Tongue (tissue), 1 donor: ENCODE measurements at regions not wholly inside any gene's neighbourhood (a gene's known extent, or its start where the extent isn't known, plus 50 kb on each side); places are given as distances from the start of the nearest gene placed in this dataset.

Experiments
- DNase-seq: peaks from one replicate; pipeline ENCODE4 v3.0.0-alpha.2; 2015

DNA sequence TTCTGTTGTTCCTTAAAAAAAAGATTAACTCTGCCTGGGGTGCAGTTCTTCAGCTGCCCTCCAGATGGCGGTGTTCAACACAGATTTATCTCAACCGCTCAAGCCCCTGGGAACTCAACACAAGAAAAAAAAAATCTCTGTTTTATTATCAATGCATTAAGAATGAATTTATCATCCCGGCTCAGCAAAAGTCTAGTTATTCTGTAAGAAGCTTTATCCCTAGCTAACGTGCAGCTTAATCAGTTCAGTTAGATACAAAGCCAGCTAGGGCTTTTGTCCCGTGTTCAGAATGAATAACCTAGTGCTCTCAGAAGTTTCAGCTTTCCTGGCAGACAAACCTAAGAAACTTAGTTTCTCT is 475.9 kb upstream of the CCL2 start:
- DNase-seq, result peak; percentile 82

DNA sequence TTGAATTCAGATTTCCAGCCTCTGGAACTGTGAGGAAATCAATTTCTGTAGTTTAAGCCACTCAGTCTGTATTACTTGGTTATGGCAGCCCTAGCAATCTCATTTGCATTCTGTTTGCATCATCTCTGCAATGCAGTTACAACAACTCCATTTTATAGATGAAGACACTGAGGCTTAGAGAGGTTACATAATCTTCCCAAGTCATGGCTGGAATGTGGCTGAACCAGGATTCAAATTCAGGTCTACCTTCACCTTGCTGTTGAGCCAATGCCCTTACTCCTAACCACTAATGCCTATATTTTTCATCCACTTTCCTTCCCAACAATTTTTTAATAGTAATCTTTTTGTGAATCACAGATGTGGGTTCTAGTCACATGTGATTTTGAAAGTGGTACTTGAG is 469.8 kb upstream of the CCL2 start:
- no peak for DNase-seq

DNA sequence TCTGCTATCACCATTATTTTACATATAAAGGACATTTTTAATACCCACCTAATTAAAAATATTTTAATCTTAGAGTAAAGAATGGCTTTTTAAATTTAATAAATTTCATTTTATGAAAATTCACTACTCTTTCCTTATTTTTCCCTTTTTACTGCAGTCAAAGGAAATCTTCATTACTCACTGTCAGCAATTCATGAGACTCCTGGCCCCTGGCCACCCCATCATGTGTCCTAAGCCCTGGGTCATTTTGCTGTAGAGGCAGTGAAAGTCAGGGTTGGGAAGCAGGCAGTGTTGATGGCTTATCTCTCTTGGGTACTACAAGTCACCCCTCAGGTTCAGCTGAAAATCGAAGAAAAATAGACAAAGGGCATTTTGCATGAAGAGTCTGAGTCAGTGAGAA is 468.6 kb upstream of the CCL2 start:
- no peak for DNase-seq

DNA sequence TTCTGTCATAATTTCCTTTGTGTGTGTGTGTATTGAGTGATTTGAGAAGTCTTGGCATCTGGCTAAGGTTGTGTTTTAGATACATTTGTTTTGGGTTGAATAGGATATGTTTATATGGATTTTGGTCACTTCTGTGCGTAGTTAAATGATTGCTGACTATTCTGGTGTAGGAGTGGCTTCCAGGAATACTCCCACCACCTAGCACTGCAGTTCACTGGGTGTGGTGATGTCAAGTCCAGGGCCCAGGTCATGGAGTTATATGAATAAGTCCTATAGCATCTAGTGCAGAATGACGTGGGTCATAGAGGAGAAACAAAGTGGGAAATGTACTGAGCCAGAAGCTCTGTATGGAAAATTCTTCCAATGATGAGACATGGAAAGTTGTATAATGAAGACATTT is 465.4 kb upstream of the CCL2 start:
- no peak for DNase-seq

- DNase-seq, result no peak
Measured at GRCh38 chr17:33797181-33797580, 457.9 kb upstream of the CCL2 start.

DNA sequence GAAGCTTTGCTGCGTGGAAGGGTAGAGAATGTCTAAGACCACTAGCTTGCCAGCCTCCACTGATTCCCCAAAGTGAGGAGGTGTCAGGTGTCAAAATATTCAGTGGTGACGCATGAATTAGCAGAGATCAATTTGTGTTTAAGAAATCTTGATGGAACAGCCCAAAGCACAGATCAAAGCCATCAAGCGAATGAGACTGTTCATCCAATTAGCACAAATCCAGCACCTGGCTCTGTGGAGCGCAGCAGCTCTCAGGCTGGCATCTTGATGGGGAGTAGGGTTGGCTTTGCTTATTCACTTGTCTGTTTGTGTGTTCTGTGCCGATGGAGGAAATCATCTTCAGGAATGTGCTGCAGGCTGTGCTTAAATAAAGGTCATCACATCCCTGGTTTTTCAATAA is 456.8 kb upstream of the CCL2 start:
- no peak for DNase-seq

DNA sequence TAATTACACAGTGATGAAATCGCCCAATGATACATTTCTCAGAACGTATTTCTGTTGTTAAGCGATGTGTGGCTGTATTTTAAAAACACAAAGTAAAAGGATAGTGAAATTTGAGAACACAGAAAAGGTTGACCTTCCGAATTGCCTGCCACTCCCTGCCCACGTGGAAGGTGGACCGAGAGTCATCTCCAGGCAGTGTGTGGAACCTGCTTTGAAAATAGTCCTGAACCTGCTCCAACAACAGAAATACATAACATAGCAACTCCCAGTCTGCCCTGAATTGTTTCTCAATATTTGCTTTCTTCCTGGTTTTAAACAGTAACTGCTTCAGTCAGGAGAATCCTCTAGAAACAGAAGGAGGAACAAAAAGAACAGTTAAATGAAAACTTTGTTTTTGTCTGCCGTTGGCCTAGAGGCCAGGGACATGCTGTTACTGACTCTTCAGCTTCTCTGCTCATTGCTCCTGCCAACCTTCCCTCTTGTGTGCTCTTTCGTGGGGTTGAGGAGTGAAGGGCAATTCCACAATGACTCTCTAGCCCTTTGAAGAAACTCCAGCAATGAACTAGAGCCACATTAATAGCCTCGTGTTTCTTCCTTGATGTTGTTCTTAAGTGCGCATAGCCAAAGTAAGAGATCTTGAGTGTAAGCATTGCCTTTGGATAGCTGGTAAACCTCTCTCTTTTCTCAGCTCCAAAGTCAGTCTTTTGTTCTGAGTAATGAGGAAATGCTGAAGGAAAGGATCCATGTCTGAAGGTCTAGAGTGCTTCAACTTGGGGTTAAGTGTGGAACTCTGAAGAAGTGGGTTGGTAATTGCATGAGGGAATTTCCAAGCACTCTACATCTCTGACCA is 452.5 kb upstream of the CCL2 start:
- no peak for DNase-seq

- no peak for DNase-seq
Measured at GRCh38 chr17:33803199-33803685, 451.8 kb upstream of the CCL2 start.

DNA sequence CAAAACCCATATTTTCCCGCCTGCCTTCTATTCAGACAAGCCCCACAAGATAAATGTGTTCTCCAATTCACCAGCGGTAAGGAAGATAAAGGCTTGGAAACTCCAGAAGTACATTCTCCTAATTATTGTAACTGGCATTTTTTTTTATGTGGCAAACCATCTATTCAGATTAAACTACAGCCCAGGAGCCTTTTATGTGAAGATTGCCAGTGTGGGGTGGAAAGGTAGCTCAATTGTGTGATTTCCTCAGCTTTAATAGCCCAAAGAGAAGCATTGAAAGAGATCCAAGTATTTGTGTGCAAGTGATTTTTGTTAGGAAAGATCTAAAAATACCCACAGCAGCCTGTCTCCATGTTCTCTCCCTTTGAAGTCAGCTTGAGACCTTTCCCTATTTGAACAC is 451.4 kb upstream of the CCL2 start:
- no peak for DNase-seq

GRCh38 chr17:33804401-33804800 is 450.7 kb upstream of the CCL2 start:
- no peak for DNase-seq

DNA sequence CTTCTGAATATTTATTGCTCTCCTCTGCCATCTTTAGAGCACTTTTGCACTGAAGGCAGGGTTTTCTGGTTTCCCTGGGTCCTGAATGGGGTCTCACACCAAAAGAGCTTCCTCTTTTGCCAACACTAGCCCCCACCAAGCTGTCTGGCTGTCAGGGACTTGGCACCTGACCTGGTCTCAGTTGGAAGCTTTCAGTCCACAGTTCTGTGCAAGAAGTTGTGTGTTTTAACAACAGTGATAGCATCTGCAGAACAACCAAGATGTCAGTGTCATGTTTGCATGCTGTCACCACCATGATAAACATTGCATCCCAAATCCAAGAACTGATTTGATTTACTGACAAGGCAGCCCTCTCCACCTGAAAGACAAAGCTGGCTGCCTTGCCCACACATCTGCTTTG is 448.5 kb upstream of the CCL2 start:
- no peak for DNase-seq

GRCh38 chr17:33809748-33810147 is 445.3 kb upstream of the CCL2 start:
- no peak for DNase-seq

DNA sequence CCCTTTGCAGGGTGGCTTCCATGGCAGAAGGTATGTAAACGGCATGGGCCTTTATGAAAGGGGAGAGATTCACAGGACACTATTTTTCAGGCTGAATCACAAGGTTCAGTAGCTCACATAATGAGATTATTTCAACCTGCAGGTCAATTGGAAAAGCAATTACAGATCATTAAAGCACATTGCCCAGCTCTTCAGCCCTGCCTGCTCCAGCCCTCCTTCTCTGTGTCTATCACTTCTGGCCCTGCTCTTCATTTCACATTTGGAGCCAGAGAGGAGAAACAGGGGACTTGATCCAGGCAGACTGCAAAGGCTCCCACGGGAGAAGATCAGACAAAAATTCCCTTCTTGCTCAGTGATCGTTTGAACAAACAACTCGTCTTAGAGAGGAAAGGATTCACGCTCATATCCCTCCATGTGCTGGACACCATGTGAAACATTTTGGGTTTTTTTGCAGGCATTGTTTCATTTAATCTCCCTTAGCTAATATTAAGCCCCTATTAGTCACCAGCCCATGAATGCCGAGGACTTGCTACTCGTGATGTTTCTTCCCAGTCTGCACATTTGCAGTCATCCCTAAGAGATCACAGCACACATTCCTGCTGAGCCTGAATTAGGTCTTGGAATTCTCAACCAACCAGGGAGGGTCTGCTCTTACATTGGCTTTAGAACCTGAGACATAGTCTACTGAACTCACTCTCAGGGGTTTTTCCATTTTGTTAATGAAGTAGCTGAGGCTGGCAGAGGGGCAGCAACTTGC is 443.9 kb upstream of the CCL2 start:
- DNase-seq, result peak; percentile 11

DNA sequence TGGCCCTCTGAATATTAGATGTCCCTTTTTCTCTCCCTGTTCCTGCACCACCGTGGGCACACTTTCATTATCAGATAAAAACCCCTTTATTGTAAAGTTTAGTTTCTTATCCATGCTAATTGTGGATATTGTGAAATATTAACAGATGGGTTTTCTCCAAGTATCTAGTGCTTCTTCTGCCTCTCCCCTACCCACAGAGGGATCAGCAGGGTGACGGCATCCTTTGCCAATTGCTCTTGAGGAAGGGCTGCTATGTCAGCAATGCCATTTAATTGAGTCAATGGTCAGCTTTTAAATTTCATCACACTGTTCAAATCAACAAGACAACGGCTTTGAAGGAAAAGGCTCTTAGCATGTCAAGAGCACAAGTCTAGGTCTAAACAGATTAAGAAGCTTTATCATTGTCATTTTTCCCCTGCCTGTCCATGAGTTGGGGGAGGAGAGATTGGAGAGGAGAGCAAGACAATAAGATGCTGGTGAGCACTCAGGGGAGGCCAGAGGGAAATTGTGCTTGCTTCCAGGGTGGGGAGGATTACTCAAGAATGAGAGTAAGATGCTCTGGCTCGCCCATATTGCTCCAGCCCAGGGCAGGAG is 443.0 kb upstream of the CCL2 start:
- DNase-seq, result no peak

DNA sequence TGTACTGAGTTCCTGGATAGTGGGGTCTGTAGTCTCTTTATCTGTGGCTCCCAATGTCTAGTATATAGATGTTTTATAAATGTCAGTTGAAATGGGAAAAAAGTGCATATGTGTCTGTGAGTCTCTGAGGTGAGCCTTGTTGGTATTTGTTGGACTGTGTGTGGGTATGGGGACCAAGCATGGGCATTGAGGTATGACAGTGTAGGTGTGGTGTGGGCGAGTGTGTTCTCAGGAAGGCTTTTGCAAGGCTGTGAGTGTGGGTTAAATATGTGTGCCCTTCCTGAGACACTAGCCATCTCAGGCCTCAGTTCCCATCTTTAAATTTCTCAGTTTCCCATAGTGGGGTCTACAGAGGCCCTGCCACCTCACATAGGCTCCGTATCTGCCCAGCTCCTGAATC is 440.2 kb upstream of the CCL2 start:
- no peak for DNase-seq

DNA sequence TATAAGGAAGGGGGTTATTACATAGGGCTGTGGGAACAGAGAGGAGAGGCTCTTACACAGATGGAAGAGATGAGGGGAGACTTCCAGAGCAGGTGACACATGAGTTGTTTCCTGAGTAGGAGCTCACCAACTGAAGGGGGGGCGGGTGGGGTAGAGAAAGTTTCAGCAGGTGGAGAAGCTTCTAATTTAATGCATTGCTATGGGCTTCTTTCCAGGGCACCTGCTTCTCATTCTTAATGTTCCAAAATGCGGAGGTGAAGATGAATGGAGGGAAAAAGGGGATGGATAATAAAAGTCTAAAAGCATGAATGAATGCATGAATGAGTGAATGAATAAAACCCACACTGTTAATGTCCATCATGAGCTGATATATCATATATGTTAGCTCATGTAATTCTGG is 439.0 kb upstream of the CCL2 start:
- no peak for DNase-seq

DNA sequence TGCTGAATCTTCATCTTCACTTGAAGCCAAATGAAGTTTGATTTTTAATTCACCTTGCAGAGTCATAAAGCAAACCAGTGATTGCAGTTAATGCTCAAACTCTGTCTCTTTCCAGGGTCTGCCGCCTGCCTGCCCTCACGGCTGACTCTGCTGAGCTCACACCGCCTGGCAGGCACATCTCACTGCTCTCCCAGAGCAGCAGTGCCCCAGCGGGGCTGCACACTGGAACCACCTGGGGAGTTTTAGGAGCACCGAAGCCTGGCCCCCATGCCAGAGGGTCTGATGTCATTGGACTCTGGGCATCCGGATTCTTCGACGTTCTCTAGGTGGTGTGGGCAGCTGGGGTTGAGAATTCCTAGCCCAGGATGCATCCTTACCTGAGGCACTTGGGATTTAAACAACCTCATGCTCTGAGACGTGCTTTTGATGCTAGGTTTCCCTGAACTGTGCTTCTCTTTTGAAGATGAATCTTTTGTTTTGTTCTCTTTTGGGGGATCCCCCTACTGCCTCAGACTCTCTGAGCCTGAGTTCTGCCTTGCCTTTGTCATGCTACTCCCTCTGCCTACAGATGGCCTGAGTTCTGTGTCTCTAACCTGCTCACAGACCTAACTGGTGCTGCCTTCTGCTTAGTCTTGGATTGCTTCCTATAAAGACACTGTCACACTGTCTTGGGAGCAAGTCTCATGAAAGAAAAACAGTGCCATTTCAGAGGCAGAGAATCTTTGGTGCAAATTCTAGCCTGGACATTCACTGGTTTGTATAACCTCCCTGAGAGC is 438.1 kb upstream of the CCL2 start:
- DNase-seq, result no peak

GRCh38 chr17:33819539-33819938 is 435.5 kb upstream of the CCL2 start:
- DNase-seq, result no peak

DNA sequence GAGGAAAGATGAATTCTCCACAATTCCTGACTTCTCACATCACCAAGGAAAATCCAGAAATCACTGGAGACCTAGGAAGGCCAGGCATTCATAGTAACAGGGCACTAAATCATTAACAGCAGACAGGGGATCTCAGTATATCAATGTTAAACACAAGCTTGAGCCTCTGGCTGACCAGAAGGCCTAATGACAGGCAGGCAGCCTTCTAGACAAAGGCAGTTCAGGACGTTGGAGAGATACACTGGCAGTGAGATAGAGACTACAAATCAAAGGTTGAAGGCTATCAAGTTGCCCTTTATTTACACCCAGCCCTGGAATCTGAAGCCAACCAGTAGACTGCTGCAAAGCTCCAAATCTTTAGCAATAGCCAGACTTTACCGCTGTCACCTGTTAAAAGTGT is 422.8 kb upstream of the CCL2 start:
- no peak for DNase-seq

GRCh38 chr17:33837281-33837680 is 417.8 kb upstream of the CCL2 start:
- DNase-seq, result no peak

DNA sequence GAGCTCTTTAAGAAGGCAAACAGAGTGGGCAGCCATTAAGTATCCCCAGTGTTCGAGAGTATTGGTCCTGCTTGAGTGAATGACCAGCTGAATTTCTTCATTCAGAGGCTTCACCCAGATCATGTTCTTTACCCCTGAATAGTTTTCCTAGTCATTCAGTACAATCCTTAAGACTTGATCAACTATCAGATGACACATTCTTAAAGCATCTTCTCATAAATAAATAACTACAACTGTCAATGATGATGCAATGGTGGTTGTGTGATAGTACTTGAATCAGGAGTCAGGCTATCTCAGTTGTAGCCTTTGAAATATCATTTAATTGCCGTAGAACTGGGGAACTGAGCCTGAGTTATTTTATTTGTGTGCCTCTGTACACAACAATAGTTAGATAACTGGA is 416.8 kb upstream of the CCL2 start:
- no peak for DNase-seq

- no peak for DNase-seq
Measured at GRCh38 chr17:33847900-33848299, 407.2 kb upstream of the CCL2 start.

- DNase-seq, result no peak
Measured at GRCh38 chr17:33848433-33848832, 406.7 kb upstream of the CCL2 start.
